Choroid plexus epithelial cell (primary cell): ENCODE measurements at regions not wholly inside any gene's neighbourhood (a gene's known extent, or its start where the extent isn't known, plus 50 kb on each side); places are given as distances from the start of the nearest gene placed in this dataset.
"Not testable (repeated sequence)": the region's sequence is repeated elsewhere in the genome, so short reads cannot be mapped to it uniquely, and the experiment has no call there.

Experiments
- DNase-seq: peaks from one replicate; pipeline ENCODE4 v3.0.0-alpha.2; 2010; ENCODE audit warnings: low read depth
- H3K4me3 ChIP-seq: 2 replicates; pipeline ENCODE4 v1.5.1; 2011; ENCODE audit warnings: low read depth, mild to moderate bottlenecking, control low read depth, low read length, moderate library complexity
- CTCF ChIP-seq: conservative IDR thresholded peaks from 2 replicates; pipeline ENCODE4 v1.5.1; 2011; ENCODE audit warnings: low read depth, mild to moderate bottlenecking, control low read depth, inconsistent platforms, low read length, moderate library complexity

- no peak for DNase-seq
- TF ChIP-seq CTCF: no peak
- H3K4me3 ChIP-seq: no peak overlapping the region
Measured at GRCh38 chr11:22554221-22554620, 71.4 kb downstream of the FANCF start.

- TF ChIP-seq CTCF: no peak
- H3K4me3 ChIP-seq: no peak overlapping the region
- no peak for DNase-seq
Measured at GRCh38 chr11:22552885-22553284, 72.7 kb downstream of the FANCF start.

- no peak for TF ChIP-seq CTCF
- DNase-seq: no peak
- H3K4me3 ChIP-seq: no peak overlapping the region
Measured at GRCh38 chr11:22546746-22547145, 78.9 kb downstream of the FANCF start.

GRCh38 chr11:22543261-22543660 is 82.4 kb downstream of the FANCF start:
- DNase-seq: no peak
- H3K4me3 ChIP-seq: no peak overlapping the region
- TF ChIP-seq CTCF: no peak

GRCh38 chr11:22539821-22540256 is 85.8 kb downstream of the FANCF start:
- H3K4me3 ChIP-seq: no peak overlapping the region
- DNase-seq: peak; percentile 52
- peak; percentile 65 for TF ChIP-seq CTCF

- no peak overlapping the region for H3K4me3 ChIP-seq
- no peak for DNase-seq
- TF ChIP-seq CTCF: no peak
Measured at GRCh38 chr11:22536071-22536470, 89.6 kb downstream of the FANCF start.

- DNase-seq, H3K4me3 ChIP-seq: not testable (repeated sequence)
Measured at GRCh38 chr11:22528612-22529429, 96.8 kb downstream of the FANCF start.
